ENCODE measurements at regions not wholly inside any gene's neighbourhood (a gene's known extent, or its start where the extent isn't known, plus 50 kb on each side); places are given as distances from the start of the nearest gene placed in this dataset.

GRCh38 chr16:73251608-73252007, 203.7 kb upstream of the ZFHX3 start:
- TF ChIP-seq CTCF (IDR thresholded peaks at IDR 0.05; ENCODE audit: low read depth, low read length, missing control alignments) = no peak
- DNase-seq (ENCODE audit: low read depth) = no peak
- in situ Hi-C loops (cut with HindIII; ENCODE audit: low sequenced_read_pairs) = no loop called here

GRCh38 chr16:73248316-73248715, 200.4 kb upstream of the ZFHX3 start:
- in situ Hi-C loops (cut with HindIII; ENCODE audit: low sequenced_read_pairs) = no loop called here
- DNase-seq (ENCODE audit: low read depth) = no peak
- no peak for TF ChIP-seq CTCF (IDR thresholded peaks at IDR 0.05; ENCODE audit: low read depth, low read length, missing control alignments)
- no peak overlapping the region for H3K4me3 ChIP-seq (ENCODE audit: low read depth, low read length)

More at GRCh38 chr16:73251608-73252007, 203.7 kb upstream of the ZFHX3 start:
- H3K4me3 ChIP-seq (ENCODE audit: low read depth, low read length) = no peak overlapping the region

- in situ Hi-C loops (cut with HindIII; ENCODE audit: low sequenced_read_pairs) = no loop called here
- DNase-seq (ENCODE audit: low read depth) = no peak
- no peak for TF ChIP-seq CTCF (IDR thresholded peaks at IDR 0.05; ENCODE audit: low read depth, low read length, missing control alignments)
- no peak overlapping the region for H3K4me3 ChIP-seq (ENCODE audit: low read depth, low read length)
These were observed 193.0 kb upstream of the ZFHX3 start for GRCh38 chr16:73240920-73241319.

- in situ Hi-C loops (cut with HindIII; ENCODE audit: low sequenced_read_pairs) = no loop called here
- DNase-seq (ENCODE audit: low read depth) = no peak
- no peak for TF ChIP-seq CTCF (IDR thresholded peaks at IDR 0.05; ENCODE audit: low read depth, low read length, missing control alignments)
- H3K4me3 ChIP-seq (ENCODE audit: low read depth, low read length) = no peak overlapping the region
These were observed 189.7 kb upstream of the ZFHX3 start for GRCh38 chr16:73237601-73238000.

- no peak for TF ChIP-seq CTCF (IDR thresholded peaks at IDR 0.05; ENCODE audit: low read depth, low read length, missing control alignments)
- in situ Hi-C loops (cut with HindIII; ENCODE audit: low sequenced_read_pairs) = no loop called here
- DNase-seq (ENCODE audit: low read depth) = no peak
- H3K4me3 ChIP-seq (ENCODE audit: low read depth, low read length) = no peak overlapping the region
These were observed 186.6 kb upstream of the ZFHX3 start for GRCh38 chr16:73234496-73234895.

- TF ChIP-seq CTCF (IDR thresholded peaks at IDR 0.05; ENCODE audit: low read depth, low read length, missing control alignments) = no peak
- H3K4me3 ChIP-seq (ENCODE audit: low read depth, low read length) = no peak overlapping the region
- DNase-seq (ENCODE audit: low read depth) = no peak
- in situ Hi-C loops (cut with HindIII; ENCODE audit: low sequenced_read_pairs) = no loop called here
These were observed 186.0 kb upstream of the ZFHX3 start for GRCh38 chr16:73233846-73234424.

Data from astrocyte of the cerebellum (primary cell).